IPS-20b (cell line): ENCODE measurements at regions not wholly inside any gene's neighbourhood (a gene's known extent, or its start where the extent isn't known, plus 50 kb on each side); places are given as distances from the start of the nearest gene placed in this dataset.

Experiments used
- H3K27ac ChIP-seq: one replicate; pipeline ENCODE4 v1.5.1; 2013; ENCODE audit warnings: low read length
- H3K27me3 ChIP-seq: 2 replicates; pipeline ENCODE4 v1.6.1; 2013; ENCODE audit warnings: mild to moderate bottlenecking, low read length, inconsistent platforms; ENCODE audit not compliant: insufficient read depth
- H3K36me3 ChIP-seq: 2 replicates; pipeline ENCODE4 v1.6.1; 2013; ENCODE audit warnings: low read depth, mild to moderate bottlenecking, inconsistent platforms, low read length, moderate library complexity; ENCODE audit not compliant: insufficient read depth
- H3K4me1 ChIP-seq: 2 replicates; pipeline ENCODE4 v1.6.1; 2013; ENCODE audit warnings: mild to moderate bottlenecking, control low read depth, inconsistent platforms, low read length, moderate library complexity; ENCODE audit not compliant: insufficient read depth
- H3K4me3 ChIP-seq: 2 replicates; pipeline ENCODE4 v1.5.1; 2013; ENCODE audit warnings: mild to moderate bottlenecking, low read length, inconsistent platforms
- H3K9ac ChIP-seq: 2 replicates; pipeline ENCODE4 v1.6.1; 2013; ENCODE audit warnings: low read depth, mild to moderate bottlenecking, inconsistent platforms, low read length, moderate library complexity
- H3K9me3 ChIP-seq: 2 replicates; pipeline ENCODE4 v1.6.1; 2013; ENCODE audit warnings: mild to moderate bottlenecking, low read depth, low read length, inconsistent platforms; ENCODE audit not compliant: insufficient read depth

GRCh38 chr2:217063238-217063755 is 203.4 kb upstream of the TNP1 start:
- Histone ChIP-seq H3K36me3 (no peaks in the 10 kb centered on the region), H3K4me1 (peaks cover 8% of the 10 kb centered on the region; the same call in 1 of the 2 replicates), H3K4me3 (no peak overlapping the region), H3K27ac (no peak overlapping the region), H3K27me3 (no peaks in the 10 kb centered on the region; the same call in 1 of the 2 replicates), H3K9ac (no peak overlapping the region), H3K9me3 (no peaks in the 10 kb centered on the region)

- no peak overlapping the region for H3K9ac ChIP-seq
- H3K27ac ChIP-seq, result no peak overlapping the region
- no peaks in the 10 kb centered on the region for H3K36me3 ChIP-seq
- no peaks in the 10 kb centered on the region for H3K9me3 ChIP-seq
- H3K4me3 ChIP-seq, result no peak overlapping the region
- no peaks in the 10 kb centered on the region; the same call in 1 of the 2 replicates for H3K27me3 ChIP-seq
- peaks cover 8% of the 10 kb centered on the region; the same call in 1 of the 2 replicates for H3K4me1 ChIP-seq
Measured at GRCh38 chr2:217062768-217063167, 202.9 kb upstream of the TNP1 start.

GRCh38 chr2:217061916-217062505 is 202.1 kb upstream of the TNP1 start:
- Histone ChIP-seq H3K27ac (no peak overlapping the region), H3K9me3 (no peaks in the 10 kb centered on the region), H3K36me3 (no peaks in the 10 kb centered on the region), H3K4me1 (peaks cover 8% of the 10 kb centered on the region; the same call in 1 of the 2 replicates), H3K4me3 (no peak overlapping the region), H3K27me3 (no peaks in the 10 kb centered on the region; the same call in 1 of the 2 replicates), H3K9ac (no peak overlapping the region)

- Histone ChIP-seq H3K9me3 (no peaks in the 10 kb centered on the region), H3K27me3 (no peaks in the 10 kb centered on the region; the same call in 1 of the 2 replicates), H3K4me1 (peaks cover 8% of the 10 kb centered on the region; the same call in 1 of the 2 replicates), H3K4me3 (no peak overlapping the region), H3K9ac (no peak overlapping the region), H3K36me3 (no peaks in the 10 kb centered on the region), H3K27ac (no peak overlapping the region)
Measured at GRCh38 chr2:217060951-217061547, 201.2 kb upstream of the TNP1 start.

- Histone ChIP-seq H3K4me1 (peaks cover 8% of the 10 kb centered on the region; the same call in 1 of the 2 replicates), H3K27me3 (no peaks in the 10 kb centered on the region; the same call in 1 of the 2 replicates), H3K4me3 (no peak overlapping the region), H3K9me3 (no peaks in the 10 kb centered on the region), H3K9ac (no peak overlapping the region), H3K27ac (no peak overlapping the region), H3K36me3 (no peaks in the 10 kb centered on the region)
Measured at GRCh38 chr2:217060516-217060915, 200.7 kb upstream of the TNP1 start.

- H3K27me3 ChIP-seq, result no peaks in the 10 kb centered on the region; the same call in 1 of the 2 replicates
- no peak overlapping the region for H3K4me3 ChIP-seq
- H3K4me1 ChIP-seq, result peaks cover 5% of the 10 kb centered on the region; the same call in 1 of the 2 replicates
- no peak overlapping the region for H3K27ac ChIP-seq
- H3K9me3 ChIP-seq, result no peaks in the 10 kb centered on the region
- no peaks in the 10 kb centered on the region for H3K36me3 ChIP-seq
- H3K9ac ChIP-seq, result no peak overlapping the region
Measured at GRCh38 chr2:217058791-217059755, 199.2 kb upstream of the TNP1 start.

GRCh38 chr2:217057773-217058172 is 197.9 kb upstream of the TNP1 start:
- Histone ChIP-seq H3K4me3 (no peak overlapping the region), H3K4me1 (no peaks in the 10 kb centered on the region), H3K9me3 (no peaks in the 10 kb centered on the region), H3K27me3 (no peaks in the 10 kb centered on the region), H3K36me3 (no peaks in the 10 kb centered on the region), H3K9ac (no peak overlapping the region), H3K27ac (no peak overlapping the region)

- no peaks in the 10 kb centered on the region for H3K27me3 ChIP-seq
- H3K27ac ChIP-seq, result no peak overlapping the region
- no peaks in the 10 kb centered on the region for H3K4me1 ChIP-seq
- no peak overlapping the region for H3K9ac ChIP-seq
- H3K9me3 ChIP-seq, result no peaks in the 10 kb centered on the region
- no peaks in the 10 kb centered on the region for H3K36me3 ChIP-seq
- no peak overlapping the region for H3K4me3 ChIP-seq
Measured at GRCh38 chr2:217055624-217056023, 195.8 kb upstream of the TNP1 start.

- no peak overlapping the region for H3K9ac ChIP-seq
- no peaks in the 10 kb centered on the region for H3K27me3 ChIP-seq
- H3K36me3 ChIP-seq, result no peaks in the 10 kb centered on the region
- no peak overlapping the region for H3K27ac ChIP-seq
- H3K4me1 ChIP-seq, result peaks cover under 1% of the 10 kb centered on the region; the same call in 1 of the 2 replicates
- no peak overlapping the region for H3K4me3 ChIP-seq
- H3K9me3 ChIP-seq, result no peaks in the 10 kb centered on the region
Measured at GRCh38 chr2:217054791-217055190, 194.9 kb upstream of the TNP1 start.

GRCh38 chr2:217052856-217053577 is 193.2 kb upstream of the TNP1 start:
- Histone ChIP-seq H3K9ac (no peak overlapping the region), H3K27ac (no peak overlapping the region), H3K27me3 (no peaks in the 10 kb centered on the region), H3K4me1 (peaks cover 7% of the 10 kb centered on the region; the same call in 1 of the 2 replicates), H3K4me3 (no peak overlapping the region), H3K9me3 (no peaks in the 10 kb centered on the region), H3K36me3 (no peaks in the 10 kb centered on the region)

GRCh38 chr2:217051416-217051815 is 191.6 kb upstream of the TNP1 start:
- Histone ChIP-seq H3K9ac (no peak overlapping the region), H3K4me1 (peaks cover 7% of the 10 kb centered on the region; the same call in 1 of the 2 replicates), H3K27ac (no peak overlapping the region), H3K36me3 (no peaks in the 10 kb centered on the region), H3K27me3 (no peaks in the 10 kb centered on the region), H3K4me3 (no peak overlapping the region), H3K9me3 (no peaks in the 10 kb centered on the region)
